SH-SY5Y (cell line): ENCODE measurements at regions not wholly inside any gene's neighbourhood (a gene's known extent, or its start where the extent isn't known, plus 50 kb on each side); places are given as distances from the start of the nearest gene placed in this dataset.

Experiments used
- GATA2 ChIP-seq: IDR thresholded peaks from 2 replicates; pipeline ENCODE4 v1.6.1; 2011; ENCODE audit warnings: mild to moderate bottlenecking, low read depth, low read length
- GATA3 ChIP-seq: IDR thresholded peaks from 2 replicates; pipeline ENCODE4 v1.6.1; 2011; ENCODE audit warnings: low read depth, mild to moderate bottlenecking, low read length, moderate library complexity

DNA sequence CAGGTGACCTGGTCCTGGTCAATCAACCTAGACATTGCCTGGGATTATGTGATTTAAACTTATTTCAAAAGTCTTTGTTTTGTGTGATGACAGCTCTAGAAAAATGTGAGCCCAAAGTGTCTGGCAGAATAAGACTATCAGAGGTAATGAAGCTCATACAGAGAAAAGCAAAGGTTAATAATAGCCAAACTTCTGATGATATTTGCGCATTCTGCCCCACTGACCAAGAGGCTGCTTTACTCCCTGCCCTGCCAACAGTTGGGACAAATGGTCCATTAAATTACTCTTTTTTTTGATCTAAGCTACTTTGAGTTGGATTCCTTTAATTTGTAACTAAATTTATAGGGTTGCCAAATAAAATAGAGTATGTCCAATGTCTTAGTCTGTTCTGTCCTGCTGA, 911.2 kb downstream of the MCTP2 start:
- TF ChIP-seq GATA3 = no peak
- no peak for TF ChIP-seq GATA2
